Spleen (tissue), 11 donors: ENCODE measurements at regions not wholly inside any gene's neighbourhood (a gene's known extent, or its start where the extent isn't known, plus 50 kb on each side); places are given as distances from the start of the nearest gene placed in this dataset.

Source experiments
- DNase-seq: peaks from one replicate; pipeline ENCODE4 v3.0.0-alpha.2; 2020
- H3K27ac ChIP-seq, 8 donors: fragments of 200-600 bp; sonication (generic) in 7 of 8; 1 replicate in 4 of 8; 2 replicates in 4 of 8; pipeline versions ENCODE4 v1.5.0 to v1.8.0; 2016 to 2021; ENCODE audit warnings: inconsistent platforms in 4 of 8, mild to moderate bottlenecking in 4 of 8, moderate library complexity in 1 of 8
- H3K27me3 ChIP-seq, 7 donors: fragments of 200-600 bp; sonication (generic) in 6 of 7; replicated peaks in 1 of 7; 1 replicate in 4 of 7; 2 replicates in 3 of 7; pipeline versions ENCODE4 v1.5.0 to v1.8.0; 2016 to 2021; ENCODE audit warnings: inconsistent platforms in 3 of 7, mild to moderate bottlenecking in 1 of 7
- H3K36me3 ChIP-seq, 6 donors: fragments of 200-600 bp; sonication (generic) in 5 of 6; 1 replicate in 4 of 6; 2 replicates in 2 of 6; pipeline versions ENCODE4 v1.5.0 to v1.8.0; 2016 to 2021; ENCODE audit warnings: inconsistent platforms in 2 of 6
- H3K4me1 ChIP-seq, 6 donors: fragments of 200-600 bp; sonication (generic) in 5 of 6; 1 replicate in 3 of 6; 2 replicates in 3 of 6; pipeline versions ENCODE4 v1.5.0 to v1.8.0; 2016 to 2021; ENCODE audit warnings: inconsistent platforms in 3 of 6
- H3K4me3 ChIP-seq, 8 donors: fragments of 200-600 bp; sonication (generic) in 7 of 8; 1 replicate in 4 of 8; 2 replicates in 4 of 8; pipeline versions ENCODE4 v1.5.0 to v1.8.0; 2016 to 2021; ENCODE audit warnings: inconsistent platforms in 4 of 8, mild to moderate bottlenecking in 4 of 8, moderate library complexity in 2 of 8
- H3K9me3 ChIP-seq, 8 donors: fragments of 200-600 bp; sonication (generic) in 7 of 8; 1 replicate in 4 of 8; 2 replicates in 4 of 8; pipeline versions ENCODE4 v1.5.0 to v1.8.0; 2016 to 2021; ENCODE audit warnings: inconsistent platforms in 4 of 8
- CTCF ChIP-seq, 11 experiments: fragments of 200-600 bp in 7 of 11; fragments of 450-650 bp in 4 of 11; sonication (generic) in 4 of 11; IDR thresholded peaks in 8 of 11; conservative IDR thresholded peaks in 3 of 11; 1 replicate in 7 of 11; 2 replicates in 4 of 11; pipeline versions ENCODE4 v1.4.0 to v1.8.0; 2016 to 2021; ENCODE audit warnings: antibody characterized with exemption in 11 of 11, inconsistent platforms in 4 of 11, mild to moderate bottlenecking in 1 of 11
- POLR2A ChIP-seq, 3 donors: fragments of 450-650 bp; IDR thresholded peaks; one replicate each; pipeline ENCODE4 v1.5.1; 2017; ENCODE audit warnings: antibody characterized with exemption in 3 of 3, mild to moderate bottlenecking in 1 of 3
- POLR2AphosphoS5 ChIP-seq, 3 donors: sonication (generic); formaldehyde crosslinking; IDR thresholded peaks; one replicate each; pipeline ENCODE4 v1.5.1; 2017; ENCODE audit warnings: antibody characterized with exemption in 3 of 3
- WGBS, 5 donors: extraction: QIAGEN DNeasy Blood & Tissue Kit in 3 of 5; methylation state at CpG; one replicate each; pipeline versions ENCODE4 v1.1.5 to v1.1.7; 2013 to 2018; 5-methylcytosine and 5-hydroxymethylcytosine counted together
- intact Hi-C: fragments of 100-400 bp; cut with DNase I; formaldehyde crosslinking; loops from one replicate; pipeline ENCODE4 v1.15.0; 2023; ENCODE audit warnings: low total_unique reads
- donor health status: healthy with polysubstance abuse.
- donor health status: DM: no; HTN: no; CAD: no; lungs with moderate emphysema.
- donor health status: DM: no; HTN: no; CAD: no.
- donor health status: Bipolar disorder and iron deficiency.
- donor health status: healthy.
- donor health status: DM: no; HTN: no; CAD: no.
- donor health status: DM: yes; HTN: yes; CAD: no.

- Histone ChIP-seq H3K36me3 (no peaks in the 10 kb centered on the region), H3K4me3 (no peak overlapping the region), H3K9me3 (no peaks in the 10 kb centered on the region), H3K27me3 (no peaks in the 10 kb centered on the region), H3K4me1 (no peaks in the 10 kb centered on the region), H3K27ac (no peak overlapping the region)
- intact Hi-C loops: no loop called here
- WGBS, 5 donors: 69 to 81% (median 72%) methylated on average over 8 of the region's 8 CpGs
- no peak for DNase-seq
- TF ChIP-seq CTCF (IDR thresholded peaks at IDR 0.05 in 8 of 11, conservative IDR thresholded peaks at IDR 0.05 in 3 of 11) (no peak), POLR2A (IDR thresholded peaks at IDR 0.05) (no peak), POLR2AphosphoS5 (IDR thresholded peaks at IDR 0.05) (no peak)
Observed at GRCh38 chr4:186013419-186014186, 55.4 kb upstream of the TLR3 start.

- Histone ChIP-seq H3K36me3 (no peaks in the 10 kb centered on the region), H3K4me3 (no peak overlapping the region), H3K27me3 (no peaks in the 10 kb centered on the region), H3K27ac (no peak overlapping the region), H3K4me1 (peaks cover 0 to under 1% (median 0%) of the 10 kb centered on the region in 6 donors), H3K9me3 (no peaks in the 10 kb centered on the region)
- intact Hi-C loops: no loop called here
- 85 to 92% (median 86%) methylated on average over 12 of the region's 12 CpGs for whole genome bisulfite sequencing, 5 donors
- no peak for DNase-seq
- TF ChIP-seq POLR2AphosphoS5 (IDR thresholded peaks at IDR 0.05) (no peak), CTCF (IDR thresholded peaks at IDR 0.05 in 8 of 11, conservative IDR thresholded peaks at IDR 0.05 in 3 of 11) (no peak), POLR2A (IDR thresholded peaks at IDR 0.05) (no peak)
Observed at GRCh38 chr4:186015212-186015817, 53.6 kb upstream of the TLR3 start.

GRCh38 chr4:186016796-186017195, 52.2 kb upstream of the TLR3 start:
- Histone ChIP-seq H3K36me3 (no peaks in the 10 kb centered on the region), H3K4me1 (peaks cover 0 to 12% (median 0%) of the 10 kb centered on the region in 6 donors), H3K27me3 (peaks cover 0 to 6% (median 0%) of the 10 kb centered on the region in 7 donors), H3K27ac (no peak overlapping the region), H3K9me3 (no peaks in the 10 kb centered on the region), H3K4me3 (no peak overlapping the region)
- intact Hi-C loops: no loop called here
- no peak for TF ChIP-seq POLR2AphosphoS5 (IDR thresholded peaks at IDR 0.05)
- TF ChIP-seq POLR2A (IDR thresholded peaks at IDR 0.05): no peak
- no peak for TF ChIP-seq CTCF (IDR thresholded peaks at IDR 0.05 in 8 of 11, conservative IDR thresholded peaks at IDR 0.05 in 3 of 11)
- WGBS, 5 donors: 63 to 84% (median 82%) methylated on average over 4 of the region's 4 CpGs
- DNase-seq: no peak

GRCh38 chr4:186017801-186018200, 51.2 kb upstream of the TLR3 start:
- H3K27ac ChIP-seq: no peak overlapping the region
- no peak overlapping the region for H3K4me3 ChIP-seq
- 87 to 91% (median 89%) methylated on average over 6 of the region's 6 CpGs for WGBS, 5 donors
- peaks cover 0 to 6% (median 0%) of the 10 kb centered on the region in 7 donors for H3K27me3 ChIP-seq
- no peaks in the 10 kb centered on the region for H3K9me3 ChIP-seq
- TF ChIP-seq POLR2AphosphoS5 (IDR thresholded peaks at IDR 0.05) (no peak), POLR2A (IDR thresholded peaks at IDR 0.05) (no peak), CTCF (IDR thresholded peaks at IDR 0.05 in 8 of 11, conservative IDR thresholded peaks at IDR 0.05 in 3 of 11) (no peak)
- peaks cover 0 to 14% (median 0%) of the 10 kb centered on the region in 6 donors for H3K4me1 ChIP-seq
- intact Hi-C loops: no loop called here
- no peaks in the 10 kb centered on the region for H3K36me3 ChIP-seq
- no peak for DNase-seq
